ENCODE measurements at regions not wholly inside any gene's neighbourhood (a gene's known extent, or its start where the extent isn't known, plus 50 kb on each side); places are given as distances from the start of the nearest gene placed in this dataset.
"Not testable (repeated sequence)": the region's sequence is repeated elsewhere in the genome, so short reads cannot be mapped to it uniquely, and the experiment has no call there.

- no peaks in the 10 kb centered on the region for H4K20me1 ChIP-seq (ENCODE audit: insufficient read depth, low read length)
- no peaks in the 10 kb centered on the region for H3K79me2 ChIP-seq (ENCODE audit: low read length)
- no peak overlapping the region for H3K4me3 ChIP-seq (ENCODE audit: low read length)
- H3K27me3 ChIP-seq (ENCODE audit: low read depth, low read length), result no peaks in the 10 kb centered on the region
- no peak overlapping the region for H3K4me2 ChIP-seq (ENCODE audit: low read length)
- H3K9me3 ChIP-seq (ENCODE audit: insufficient read depth, low read length), result no peaks in the 10 kb centered on the region
- no peaks in the 10 kb centered on the region for H3K4me1 ChIP-seq (ENCODE audit: low read length)
- no peak overlapping the region for H2AFZ ChIP-seq (ENCODE audit: low read depth, low read length)
- H3K9ac ChIP-seq (ENCODE audit: low read length), result no peak overlapping the region
- no peak overlapping the region for H3K27ac ChIP-seq (ENCODE audit: low read length)
- no peaks in the 10 kb centered on the region for H3K36me3 ChIP-seq (replicated peaks; ENCODE audit: low read depth, low read length)
- TF ChIP-seq EZH2phosphoT487 (IDR thresholded peaks at IDR 0.05; ENCODE audit: low read depth) (no peak), CTCF (IDR thresholded peaks at IDR 0.05; ENCODE audit: low read depth, low read length) (no peak)
Observed at GRCh38 chr11:25271301-25271700, 774.4 kb downstream of the LUZP2 start.

GRCh38 chr11:25272214-25272613 lies 775.4 kb downstream of the LUZP2 start:
- no peaks in the 10 kb centered on the region for H3K4me1 ChIP-seq (ENCODE audit: low read length)
- H3K36me3 ChIP-seq (replicated peaks; ENCODE audit: low read depth, low read length), result no peaks in the 10 kb centered on the region
- no peaks in the 10 kb centered on the region for H3K79me2 ChIP-seq (ENCODE audit: low read length)
- no peak overlapping the region for H3K27ac ChIP-seq (ENCODE audit: low read length)
- no peak overlapping the region for H3K4me3 ChIP-seq (ENCODE audit: low read length)
- no peaks in the 10 kb centered on the region for H3K27me3 ChIP-seq (ENCODE audit: low read depth, low read length)
- no peak for TF ChIP-seq CTCF (IDR thresholded peaks at IDR 0.05; ENCODE audit: low read depth, low read length)
- TF ChIP-seq EZH2phosphoT487 (IDR thresholded peaks at IDR 0.05; ENCODE audit: low read depth), result no peak
- no peak overlapping the region for H3K9ac ChIP-seq (ENCODE audit: low read length)
- no peaks in the 10 kb centered on the region for H4K20me1 ChIP-seq (ENCODE audit: insufficient read depth, low read length)
- no peaks in the 10 kb centered on the region for H3K9me3 ChIP-seq (ENCODE audit: insufficient read depth, low read length)
- no peak overlapping the region for H2AFZ ChIP-seq (ENCODE audit: low read depth, low read length)
- H3K4me2 ChIP-seq (ENCODE audit: low read length), result no peak overlapping the region

GRCh38 chr11:25280821-25281220 lies 784.0 kb downstream of the LUZP2 start:
- not testable (repeated sequence) for H2AFZ ChIP-seq (ENCODE audit: low read depth, low read length); H3K27me3 ChIP-seq (ENCODE audit: low read depth, low read length); H3K9ac ChIP-seq (ENCODE audit: low read length); H3K4me3 ChIP-seq (ENCODE audit: low read length); H3K9me3 ChIP-seq (ENCODE audit: insufficient read depth, low read length); H3K4me2 ChIP-seq (ENCODE audit: low read length); H3K27ac ChIP-seq (ENCODE audit: low read length); H4K20me1 ChIP-seq (ENCODE audit: insufficient read depth, low read length); H3K4me1 ChIP-seq (ENCODE audit: low read length); H3K36me3 ChIP-seq (replicated peaks; ENCODE audit: low read depth, low read length); H3K79me2 ChIP-seq (ENCODE audit: low read length)

GRCh38 chr11:25293166-25293565 lies 796.3 kb downstream of the LUZP2 start:
- Histone ChIP-seq H3K4me2 (ENCODE audit: low read length) (no peak overlapping the region), H3K79me2 (ENCODE audit: low read length) (no peaks in the 10 kb centered on the region), H3K9ac (ENCODE audit: low read length) (no peak overlapping the region), H3K27me3 (ENCODE audit: low read depth, low read length) (no peaks in the 10 kb centered on the region), H3K9me3 (ENCODE audit: insufficient read depth, low read length) (no peaks in the 10 kb centered on the region), H3K36me3 (replicated peaks; ENCODE audit: low read depth, low read length) (no peaks in the 10 kb centered on the region), H4K20me1 (ENCODE audit: insufficient read depth, low read length) (no peaks in the 10 kb centered on the region), H3K4me3 (ENCODE audit: low read length) (no peak overlapping the region), H2AFZ (ENCODE audit: low read depth, low read length) (no peak overlapping the region), H3K4me1 (ENCODE audit: low read length) (peaks cover 7% of the 10 kb centered on the region), H3K27ac (ENCODE audit: low read length) (no peak overlapping the region)
- TF ChIP-seq EZH2phosphoT487 (IDR thresholded peaks at IDR 0.05; ENCODE audit: low read depth), result no peak
- no peak for TF ChIP-seq CTCF (IDR thresholded peaks at IDR 0.05; ENCODE audit: low read depth, low read length)

- no peak overlapping the region for H2AFZ ChIP-seq (ENCODE audit: low read depth, low read length)
- no peaks in the 10 kb centered on the region for H3K79me2 ChIP-seq (ENCODE audit: low read length)
- no peaks in the 10 kb centered on the region for H4K20me1 ChIP-seq (ENCODE audit: insufficient read depth, low read length)
- TF ChIP-seq EZH2phosphoT487 (IDR thresholded peaks at IDR 0.05; ENCODE audit: low read depth), result no peak
- no peak for TF ChIP-seq CTCF (IDR thresholded peaks at IDR 0.05; ENCODE audit: low read depth, low read length)
- no peaks in the 10 kb centered on the region for H3K36me3 ChIP-seq (replicated peaks; ENCODE audit: low read depth, low read length)
- no peak overlapping the region for H3K4me3 ChIP-seq (ENCODE audit: low read length)
- H3K27me3 ChIP-seq (ENCODE audit: low read depth, low read length), result no peaks in the 10 kb centered on the region
- no peak overlapping the region for H3K27ac ChIP-seq (ENCODE audit: low read length)
- H3K4me1 ChIP-seq (ENCODE audit: low read length), result no peaks in the 10 kb centered on the region
- no peak overlapping the region for H3K4me2 ChIP-seq (ENCODE audit: low read length)
- no peak overlapping the region for H3K9ac ChIP-seq (ENCODE audit: low read length)
- no peaks in the 10 kb centered on the region for H3K9me3 ChIP-seq (ENCODE audit: insufficient read depth, low read length)
Observed at GRCh38 chr11:25298450-25298849, 801.6 kb downstream of the LUZP2 start.
